Thymus (tissue), 11 donors: ENCODE measurements at regions not wholly inside any gene's neighbourhood (a gene's known extent, or its start where the extent isn't known, plus 50 kb on each side); places are given as distances from the start of the nearest gene placed in this dataset.
A peak's percentile ranks its signal among the peaks of the same experiment; 100 is the strongest.

Experiments used
- DNase-seq, 9 donors: peaks; one replicate each; pipeline ENCODE4 v3.0.0-alpha.2; 2013; ENCODE audit warnings: low spot score in 9 of 9, low read depth in 6 of 9, missing footprints in 1 of 9
- H3K27ac ChIP-seq, 2 donors: one replicate each; pipeline ENCODE4 v1.5.1; 2013; ENCODE audit warnings: control low read depth in 1 of 2, low read depth in 1 of 2, low read length in 1 of 2, mild to moderate bottlenecking in 1 of 2, moderate library complexity in 1 of 2
- H3K27me3 ChIP-seq, 2 donors: one replicate each; pipeline ENCODE4 v1.5.1; 2013; ENCODE audit warnings: low read length in 1 of 2; ENCODE audit not compliant: control insufficient read depth in 2 of 2, insufficient read depth in 1 of 2
- H3K36me3 ChIP-seq, 2 donors: one replicate each; pipeline ENCODE4 v1.5.1; 2013; ENCODE audit warnings: low read length in 1 of 2, mild to moderate bottlenecking in 1 of 2, moderate library complexity in 1 of 2; ENCODE audit not compliant: control insufficient read depth in 2 of 2, insufficient read depth in 2 of 2
- H3K4me1 ChIP-seq, 2 donors: one replicate each; pipeline ENCODE4 v1.5.1; 2013; ENCODE audit warnings: low read length in 2 of 2; ENCODE audit not compliant: control insufficient read depth in 2 of 2, insufficient read depth in 2 of 2
- H3K4me3 ChIP-seq, 2 donors: one replicate each; pipeline ENCODE4 v1.5.1; 2013; ENCODE audit warnings: low read length in 2 of 2, control low read depth in 1 of 2, mild to moderate bottlenecking in 1 of 2
- H3K9me3 ChIP-seq, 2 donors: one replicate each; pipeline ENCODE4 v1.5.1; 2013; ENCODE audit warnings: low read length in 1 of 2, mild to moderate bottlenecking in 1 of 2; ENCODE audit not compliant: control insufficient read depth in 2 of 2, insufficient read depth in 1 of 2
- WGBS: extraction: QIAGEN DNeasy Blood & Tissue Kit; methylation state at CpG from one replicate; pipeline ENCODE4 v1.1.7; 2013; 5-methylcytosine and 5-hydroxymethylcytosine counted together
- donor health status: healthy.

DNA sequence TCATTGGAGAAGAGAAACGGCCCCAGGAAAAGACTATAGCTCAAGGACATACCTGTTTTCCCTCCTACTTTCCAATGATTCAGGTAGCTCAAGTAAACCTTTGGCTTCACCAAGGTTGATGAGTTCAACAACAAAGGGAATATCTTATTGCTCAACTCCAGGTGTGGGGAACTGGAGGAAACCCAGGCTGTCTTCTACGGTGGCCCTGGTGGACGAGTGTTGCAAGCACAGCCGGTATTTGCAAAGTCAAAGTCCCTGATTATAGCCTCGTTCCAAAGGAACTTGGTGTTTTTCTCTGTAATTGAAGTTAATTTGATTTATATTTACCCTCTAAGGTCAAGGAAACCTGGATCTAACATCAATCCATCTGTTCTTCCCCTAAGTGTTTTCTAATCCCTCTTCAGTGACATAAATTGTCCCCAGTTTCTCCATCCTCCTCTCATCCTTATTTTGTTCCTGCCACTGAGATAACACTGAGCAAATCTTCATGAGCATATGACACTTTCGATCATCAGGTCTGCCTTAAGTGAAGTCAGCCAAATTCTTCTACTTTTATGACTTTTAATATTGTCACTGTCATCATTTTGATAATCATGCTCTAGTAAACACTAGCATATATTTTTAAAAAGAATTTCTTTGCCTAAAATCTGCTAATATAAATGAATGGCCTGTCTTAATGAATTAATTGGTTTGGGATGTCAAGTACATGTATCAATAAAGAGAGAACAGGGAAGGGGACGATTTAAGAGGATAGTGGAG is 174.6 kb upstream of the TBX3 start:
- no peak overlapping the region for H3K4me3 ChIP-seq
- no peaks in the 10 kb centered on the region for H3K27me3 ChIP-seq
- WGBS, result 77% methylated on average over 7 of the region's 7 CpGs
- DNase-seq, result no peak
- no peaks in the 10 kb centered on the region for H3K36me3 ChIP-seq
- no peaks in the 10 kb centered on the region for H3K4me1 ChIP-seq
- no peak overlapping the region for H3K27ac ChIP-seq
- H3K9me3 ChIP-seq, result no peaks in the 10 kb centered on the region

GRCh38 chr12:114855678-114856077 is 171.7 kb upstream of the TBX3 start:
- Histone ChIP-seq H3K9me3 (no peaks in the 10 kb centered on the region), H3K27ac (no peak overlapping the region), H3K36me3 (no peaks in the 10 kb centered on the region), H3K4me1 (no peaks in the 10 kb centered on the region), H3K27me3 (no peaks in the 10 kb centered on the region), H3K4me3 (no peak overlapping the region)
- WGBS, result 92% methylated on average over 3 of the region's 3 CpGs
- DNase-seq, result no peak

DNA sequence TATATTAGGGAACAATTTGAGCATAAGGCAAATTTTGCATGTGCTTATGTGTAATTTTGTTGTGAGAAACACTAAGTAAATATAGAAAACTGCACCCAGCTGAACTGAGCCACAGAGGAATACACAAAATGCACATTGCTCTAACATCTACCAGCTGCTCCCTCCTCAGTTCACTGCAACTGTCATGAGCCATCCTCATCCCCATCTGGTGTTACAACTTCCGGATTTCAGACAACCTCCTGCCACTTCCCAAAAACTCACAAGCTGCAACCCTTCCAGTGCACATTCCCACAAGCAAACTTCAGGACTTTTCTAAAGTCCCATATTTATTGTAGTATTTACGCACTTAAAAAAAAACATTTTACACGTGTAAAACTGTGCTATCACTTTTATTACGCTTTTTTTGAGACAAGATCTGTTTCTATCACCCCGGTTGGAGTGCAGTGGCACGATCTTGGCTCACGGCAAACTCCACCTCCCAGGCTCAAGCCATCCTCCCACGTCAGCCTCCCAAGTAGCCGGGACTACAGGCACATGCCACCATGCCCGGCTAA is 169.1 kb upstream of the TBX3 start:
- WGBS, result 87% methylated on average over 10 of the region's 10 CpGs
- no peak for DNase-seq
- H3K27me3 ChIP-seq, result no peaks in the 10 kb centered on the region
- H3K4me1 ChIP-seq, result no peaks in the 10 kb centered on the region
- no peak overlapping the region for H3K4me3 ChIP-seq
- no peaks in the 10 kb centered on the region for H3K9me3 ChIP-seq
- no peaks in the 10 kb centered on the region for H3K36me3 ChIP-seq
- H3K27ac ChIP-seq, result no peak overlapping the region

GRCh38 chr12:114851981-114852380 is 168.0 kb upstream of the TBX3 start:
- Histone ChIP-seq H3K4me1 (no peaks in the 10 kb centered on the region), H3K36me3 (no peaks in the 10 kb centered on the region), H3K9me3 (no peaks in the 10 kb centered on the region), H3K27ac (no peak overlapping the region), H3K4me3 (no peak overlapping the region), H3K27me3 (no peaks in the 10 kb centered on the region)
- WGBS, result 72% methylated on average over 7 of the region's 7 CpGs
- DNase-seq, result no peak

GRCh38 chr12:114850661-114851275 is 166.8 kb upstream of the TBX3 start:
- Histone ChIP-seq H3K36me3 (no peaks in the 10 kb centered on the region), H3K27me3 (no peaks in the 10 kb centered on the region), H3K9me3 (no peaks in the 10 kb centered on the region), H3K4me3 (no peak overlapping the region), H3K27ac (no peak overlapping the region), H3K4me1 (no peaks in the 10 kb centered on the region)
- peak in 1 of 9 donors; percentile 2 for DNase-seq
- 87% methylated on average over 7 of the region's 7 CpGs for WGBS

- DNase-seq, result no peak
- no peaks in the 10 kb centered on the region for H3K4me1 ChIP-seq
- no peaks in the 10 kb centered on the region for H3K27me3 ChIP-seq
- no peak overlapping the region for H3K4me3 ChIP-seq
- H3K9me3 ChIP-seq, result no peaks in the 10 kb centered on the region
- H3K27ac ChIP-seq, result no peak overlapping the region
- WGBS, result 88% methylated on average over 2 of the region's 2 CpGs
- no peaks in the 10 kb centered on the region for H3K36me3 ChIP-seq
These were observed 164.7 kb upstream of the TBX3 start for GRCh38 chr12:114848666-114849065.

DNA sequence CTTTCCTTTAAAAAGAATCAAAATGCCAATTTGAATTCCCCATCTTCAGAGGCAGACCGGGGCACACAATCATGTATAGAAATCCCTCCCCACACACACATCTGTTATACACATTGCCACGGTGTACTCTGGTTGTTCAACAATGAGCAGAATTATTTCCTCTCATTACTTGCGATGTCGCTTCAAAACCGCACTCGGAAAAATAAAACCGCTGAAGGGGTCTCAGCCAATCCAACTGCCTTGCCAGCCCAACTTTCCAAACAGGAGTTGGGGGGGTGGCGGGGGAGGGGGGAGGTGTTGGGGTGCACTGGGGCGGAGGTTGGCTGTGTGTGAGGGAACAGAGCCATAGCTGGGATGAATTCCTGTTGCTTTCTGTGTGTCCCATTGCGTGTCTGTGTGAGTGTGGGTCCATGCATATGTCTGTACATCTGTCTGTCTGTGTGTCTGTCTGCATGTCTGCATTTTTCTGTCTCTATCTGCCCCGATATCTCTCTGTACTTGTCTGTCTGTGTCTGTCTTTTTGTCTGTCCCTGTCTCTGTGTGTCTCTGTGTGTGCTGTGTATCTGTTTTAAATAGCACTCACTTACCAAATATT is 163.6 kb upstream of the TBX3 start:
- H3K9me3 ChIP-seq, result no peaks in the 10 kb centered on the region
- 94% methylated on average over 11 of the region's 11 CpGs for WGBS
- no peak overlapping the region for H3K4me3 ChIP-seq
- H3K27ac ChIP-seq, result no peak overlapping the region
- no peak for DNase-seq
- no peaks in the 10 kb centered on the region for H3K4me1 ChIP-seq
- H3K36me3 ChIP-seq, result no peaks in the 10 kb centered on the region
- H3K27me3 ChIP-seq, result no peaks in the 10 kb centered on the region

GRCh38 chr12:114846771-114847170 is 162.8 kb upstream of the TBX3 start:
- H3K4me1 ChIP-seq, result no peaks in the 10 kb centered on the region
- no peak overlapping the region for H3K4me3 ChIP-seq
- WGBS, result 89% methylated on average over 8 of the region's 8 CpGs
- H3K9me3 ChIP-seq, result no peaks in the 10 kb centered on the region
- no peak overlapping the region for H3K27ac ChIP-seq
- DNase-seq, result no peak
- H3K27me3 ChIP-seq, result no peaks in the 10 kb centered on the region
- no peaks in the 10 kb centered on the region for H3K36me3 ChIP-seq

- H3K27me3 ChIP-seq, result no peaks in the 10 kb centered on the region
- 85% methylated on average over 5 of the region's 5 CpGs for WGBS
- no peak overlapping the region for H3K4me3 ChIP-seq
- H3K36me3 ChIP-seq, result no peaks in the 10 kb centered on the region
- no peaks in the 10 kb centered on the region for H3K4me1 ChIP-seq
- no peak overlapping the region for H3K27ac ChIP-seq
- H3K9me3 ChIP-seq, result no peaks in the 10 kb centered on the region
- DNase-seq, result no peak
These were observed 157.7 kb upstream of the TBX3 start for GRCh38 chr12:114841557-114842251.
